IMR-90 (cell line): ENCODE measurements at regions not wholly inside any gene's neighbourhood (a gene's known extent, or its start where the extent isn't known, plus 50 kb on each side); places are given as distances from the start of the nearest gene placed in this dataset.
A peak's percentile ranks its signal among the peaks of the same experiment; 100 is the strongest.

Experiments
- ATAC-seq: fragments of 200-7000 bp; cut with Tn5 transposase; 2 replicates; pipeline ENCODE4 v1.9.1; 2020; ENCODE audit warnings: low read depth, mild to moderate bottlenecking, moderate library complexity
- BruUV-seq: library from RNA; stranded (reverse); fragments of 400-500 nt; replicated peaks from 2 replicates; lab custom pipeline; 2021; lab: Mats Ljungman, UMichigan
- CTCF ChIA-PET: fragments of 300-600 bp; formaldehyde crosslinking; extraction: SDS; loops from one replicate; lab custom pipeline; 2021; ENCODE audit warnings: antibody characterized with exemption; lab: Yijun Ruan, JAX
- POLR2A ChIA-PET: fragments of 300-600 bp; sonication (Branson Sonifier 250); formaldehyde crosslinking; loops from one replicate; lab custom pipeline; 2022; ENCODE audit warnings: antibody characterized with exemption; ENCODE audit not compliant: unreplicated experiment; lab: Charles Lee
- DNase-seq: peaks from one replicate; pipeline ENCODE4 v3.0.0; 2013
- H2AFZ ChIP-seq: replicated peaks from 2 replicates; pipeline ENCODE3; 2013; ENCODE audit warnings: low read length, mild to moderate bottlenecking; ENCODE audit not compliant: poor library complexity
- H2AK5ac ChIP-seq: 2 replicates; pipeline ENCODE4 v1.6.1; 2013; ENCODE audit warnings: low read depth, low read length, inconsistent platforms
- H2AK9ac ChIP-seq: replicated peaks from 2 replicates; pipeline ENCODE3; 2013; ENCODE audit warnings: mild to moderate bottlenecking, low read depth, low read length, moderate library complexity; ENCODE audit not compliant: poor library complexity
- H2BK120ac ChIP-seq: 2 replicates; pipeline ENCODE4 v1.6.1; 2013; ENCODE audit warnings: low read depth, low read length, inconsistent platforms
- H2BK15ac ChIP-seq: 3 replicates; pipeline ENCODE4 v1.6.1; 2013; ENCODE audit warnings: low read depth, low read length, inconsistent platforms
- H2BK20ac ChIP-seq: 2 replicates; pipeline ENCODE4 v1.6.1; 2013; ENCODE audit warnings: low read depth, mild to moderate bottlenecking, inconsistent platforms, low read length, moderate library complexity
- H2BK5ac ChIP-seq: 2 replicates; pipeline ENCODE4 v1.6.1; 2013; ENCODE audit warnings: mild to moderate bottlenecking, low read depth, low read length, inconsistent platforms; ENCODE audit not compliant: poor library complexity, severe bottlenecking
- H3K14ac ChIP-seq: replicated peaks from 2 replicates; pipeline ENCODE4 v1.6.1; 2013; ENCODE audit warnings: low read depth, low read length, inconsistent platforms
- H3K18ac ChIP-seq: 2 replicates; pipeline ENCODE4 v1.6.1; 2013; ENCODE audit warnings: low read depth, low read length, control low read depth
- H3K23ac ChIP-seq: 2 replicates; pipeline ENCODE4 v1.6.1; 2013; ENCODE audit warnings: low read depth, low read length, inconsistent platforms
- H3K27ac ChIP-seq: 2 replicates; pipeline ENCODE4 v1.5.1; 2013; ENCODE audit warnings: mild to moderate bottlenecking, control low read depth, low read length; ENCODE audit not compliant: insufficient read depth
- H3K27me3 ChIP-seq: 2 replicates; pipeline ENCODE4 v1.6.1; 2013; ENCODE audit warnings: low read length; ENCODE audit not compliant: control insufficient read depth, insufficient read depth
- H3K36me3 ChIP-seq: 2 replicates; pipeline ENCODE4 v1.6.1; 2013; ENCODE audit warnings: low read length, mixed read lengths; ENCODE audit not compliant: control insufficient read depth, insufficient read depth
- H3K4ac ChIP-seq: 2 replicates; pipeline ENCODE4 v1.6.1; 2013; ENCODE audit warnings: low read depth, low read length, inconsistent platforms
- H3K4me1 ChIP-seq: 2 replicates; pipeline ENCODE4 v1.6.1; 2013; ENCODE audit warnings: low read length, mixed read lengths; ENCODE audit not compliant: control insufficient read depth, insufficient read depth
- H3K4me2 ChIP-seq: 2 replicates; pipeline ENCODE4 v1.6.1; 2013; ENCODE audit warnings: low read depth, mild to moderate bottlenecking, control low read depth, low read length, moderate library complexity
- H3K4me3 ChIP-seq: 2 replicates; pipeline ENCODE4 v1.5.1; 2013; ENCODE audit warnings: low read depth, mild to moderate bottlenecking, control low read depth, low read length, moderate library complexity; ENCODE audit not compliant: insufficient read depth
- H3K56ac ChIP-seq: 2 replicates; pipeline ENCODE4 v1.6.1; 2013; ENCODE audit warnings: low read length, inconsistent platforms; ENCODE audit not compliant: insufficient read depth; ENCODE audit errors: extremely low read depth
- H3K79me1 ChIP-seq, 2 experiments: 2 replicates each; pipeline ENCODE4 v1.6.1; 2013; ENCODE audit warnings: low read length in 2 of 2, inconsistent platforms in 1 of 2, low read depth in 1 of 2
- H3K9ac ChIP-seq: 2 replicates; pipeline ENCODE4 v1.6.1; 2013; ENCODE audit warnings: low read depth, low read length, control low read depth
- H3K9me1 ChIP-seq: 2 replicates; pipeline ENCODE4 v1.6.1; 2013; ENCODE audit warnings: low read length, inconsistent platforms; ENCODE audit not compliant: insufficient read depth
- H3K9me3 ChIP-seq: 2 replicates; pipeline ENCODE4 v1.6.1; 2013; ENCODE audit warnings: low read length; ENCODE audit not compliant: control insufficient read depth, insufficient read depth
- H4K20me1 ChIP-seq: 2 replicates; pipeline ENCODE4 v1.6.1; 2013; ENCODE audit warnings: low read length, inconsistent platforms; ENCODE audit not compliant: insufficient read depth
- H4K5ac ChIP-seq: 2 replicates; pipeline ENCODE4 v1.6.1; 2013; ENCODE audit warnings: mild to moderate bottlenecking, low read depth, low read length, control low read depth
- H4K8ac ChIP-seq, 2 experiments: 2 replicates each; pipeline ENCODE4 v1.6.1; 2013; ENCODE audit warnings: low read depth in 2 of 2, low read length in 2 of 2, control low read depth in 1 of 2, inconsistent platforms in 1 of 2
- H4K91ac ChIP-seq: 2 replicates; pipeline ENCODE4 v1.6.1; 2013; ENCODE audit warnings: low read depth, low read length, inconsistent platforms; ENCODE audit not compliant: insufficient read depth
- BHLHE40 ChIP-seq: fragments of 150-350 bp; IDR thresholded peaks from 2 replicates; pipeline ENCODE4 v1.6.1; 2016; ENCODE audit warnings: mild to moderate bottlenecking, low read depth, low read length
- CEBPB ChIP-seq: IDR thresholded peaks from 2 replicates; pipeline ENCODE4 v1.6.1; 2012; ENCODE audit warnings: low read depth, low read length, improper control_type of control experiment
- CHD1 ChIP-seq: IDR thresholded peaks from 2 replicates; pipeline ENCODE4 v1.6.1; 2012; ENCODE audit warnings: low read depth, low read length, improper control_type of control experiment
- MAFK ChIP-seq: IDR thresholded peaks from 2 replicates; pipeline ENCODE4 v1.6.1; 2012; ENCODE audit warnings: low read depth, low read length, improper control_type of control experiment
- RAD21 ChIP-seq: IDR thresholded peaks from 2 replicates; pipeline ENCODE4 v1.6.1; 2012; ENCODE audit warnings: low read length, improper control_type of control experiment
- RCOR1 ChIP-seq: IDR thresholded peaks from 2 replicates; pipeline ENCODE4 v1.6.1; 2012; ENCODE audit warnings: mild to moderate bottlenecking, low read length, improper control_type of control experiment; ENCODE audit not compliant: insufficient replicate concordance
- USF2 ChIP-seq: fragments of 150-350 bp; IDR thresholded peaks from 2 replicates; pipeline ENCODE4 v1.6.1; 2017; ENCODE audit warnings: mild to moderate bottlenecking, antibody characterized with exemption, low read length, low read depth
- WGBS, 2 experiments: methylation state at CpG; one replicate each; pipeline versions ENCODE4 v1.1.5 to v1.1.7; 2013; ENCODE audit warnings: missing lambda C conversion rate in 2 of 2; ENCODE audit not compliant: insufficient read length in 1 of 2; ENCODE audit errors: extremely low coverage in 2 of 2; 5-methylcytosine and 5-hydroxymethylcytosine counted together
- dilution Hi-C: fragments of 300-500 bp; cut with HindIII; formaldehyde crosslinking; loops from one replicate; pipeline ENCODE4 v1.14.3; 2018; ENCODE audit warnings: low sequenced_read_pairs; ENCODE audit not compliant: unreplicated experiment
- in situ Hi-C: fragments of 300-500 bp; cut with MboI; formaldehyde crosslinking; loops from 3 replicates; pipeline ENCODE4 v1.14.3; 2019; ENCODE audit warnings: low sequenced_read_pairs, inconsistent platforms, mixed read lengths
- intact Hi-C: fragments of 100-400 bp; cut with micrococcal nuclease; formaldehyde crosslinking; loops from 2 replicates; pipeline ENCODE4 v1.10.0; 2022

- BruUV-seq, result no TSS peak
- Histone ChIP-seq H3K4me2 (peak overlapping the region; percentile 64; the same call in 1 of the 2 replicates), H4K8ac (peak overlapping the region; percentile 56 to 82), H2BK15ac (peak overlapping the region; percentile 80), H2AK9ac (no peak overlapping the region), H2AFZ (peak overlapping the region; percentile 53), H4K5ac (peak overlapping the region; percentile 90), H3K4me3 (no peak overlapping the region), H3K4ac (peak overlapping the region; percentile 62), H3K79me1 (peaks cover 0 to 4% of the 10 kb centered on the region in 2 experiments; a peak in 2 of 4 replicates), H2BK20ac (peak overlapping the region; percentile 81), H3K9me1 (peaks cover 3% of the 10 kb centered on the region), H3K56ac (peak overlapping the region; percentile 28; the same call in 1 of the 2 replicates), H3K18ac (peak overlapping the region; percentile 99), H4K20me1 (no peaks in the 10 kb centered on the region), H3K9ac (peak overlapping the region; percentile 47), H2BK120ac (peak overlapping the region; percentile 86), H3K36me3 (no peaks in the 10 kb centered on the region), H3K4me1 (peaks cover 16% of the 10 kb centered on the region), H3K23ac (peak overlapping the region; percentile 1; the same call in 1 of the 2 replicates), H4K91ac (peak overlapping the region; percentile 88), H3K14ac (peak overlapping the region; percentile 31), H2AK5ac (peak overlapping the region; percentile 92; the same call in 1 of the 2 replicates), H3K27ac (peak overlapping the region; percentile 82), H2BK5ac (peak overlapping the region; percentile 89), H3K9me3 (no peaks in the 10 kb centered on the region), H3K27me3 (no peaks in the 10 kb centered on the region)
- intact Hi-C loops, result no loop called here
- ATAC-seq (peak; percentile 43), DNase-seq (peak; percentile 85)
- CTCF ChIA-PET, result interaction anchor here (1.2 to 3.2 kb wide), 2 partner anchors 15 to 342 kb away, joined by 4 to 15 read pairs; no protein-coding TSS in a partner anchor
- in situ Hi-C loops, result no loop called here
- 33% methylated on average over 2 of the region's 7 CpGs; no CpG with 5 or more reads in 1 of the 2 experiments for WGBS, 2 experiments
- POLR2A ChIA-PET, result no interaction called here
- dilution Hi-C loops, result no loop called here
- TF ChIP-seq MAFK (0 out of 2 replicates have a peak, but pooled peaks have one; percentile 6), USF2 (0 out of 2 replicates have a peak, but pooled peaks have one; percentile 31), BHLHE40 (peak; percentile 75), RCOR1 (no peak), CHD1 (no peak), CEBPB (peak; percentile 76), RAD21 (no peak)
Measured at GRCh38 chr6:121506761-121507754, 71.6 kb downstream of the GJA1 start.
